ENCODE measurements at regions not wholly inside any gene's neighbourhood (a gene's known extent, or its start where the extent isn't known, plus 50 kb on each side); places are given as distances from the start of the nearest gene placed in this dataset.
"Not testable (repeated sequence)": the region's sequence is repeated elsewhere in the genome, so short reads cannot be mapped to it uniquely, and the experiment has no call there.

GRCh38 chr20:29763821-29764511 is 1493.5 kb upstream of the DEFB115 start:
- no peak for DNase-seq (ENCODE audit: low read depth in 3 of 3)

- peak in 1 of 3 experiments; percentile 28 for DNase-seq (ENCODE audit: low read depth in 3 of 3)
Measured at GRCh38 chr20:29764922-29765610, 1492.4 kb upstream of the DEFB115 start.

- DNase-seq (ENCODE audit: low read depth in 3 of 3): not testable (repeated sequence)
Measured at GRCh38 chr20:29778033-29778432, 1479.4 kb upstream of the DEFB115 start.

- not testable (repeated sequence) for DNase-seq (ENCODE audit: low read depth in 3 of 3)
Measured at GRCh38 chr20:29781217-29781616, 1476.2 kb upstream of the DEFB115 start.

- not testable (repeated sequence) for DNase-seq (ENCODE audit: low read depth in 3 of 3)
Measured at GRCh38 chr20:29781891-29782290, 1475.6 kb upstream of the DEFB115 start.

GRCh38 chr20:29787456-29787855 is 1470.0 kb upstream of the DEFB115 start:
- not testable (repeated sequence) for DNase-seq (ENCODE audit: low read depth in 3 of 3)

GRCh38 chr20:29790510-29790909 is 1467.0 kb upstream of the DEFB115 start:
- no peak for DNase-seq (ENCODE audit: low read depth in 3 of 3)

GRCh38 chr20:29831508-29831907 is 1426.0 kb upstream of the DEFB115 start:
- not testable (repeated sequence) for DNase-seq (ENCODE audit: low read depth in 3 of 3)

GRCh38 chr20:29868014-29868413 is 1389.5 kb upstream of the DEFB115 start:
- DNase-seq (ENCODE audit: low read depth in 3 of 3): not testable (repeated sequence)

- DNase-seq (ENCODE audit: low read depth in 3 of 3): not testable (repeated sequence)
Measured at GRCh38 chr20:29868688-29869087, 1388.8 kb upstream of the DEFB115 start.

GRCh38 chr20:29871816-29872215 is 1385.6 kb upstream of the DEFB115 start:
- DNase-seq (ENCODE audit: low read depth in 3 of 3): not testable (repeated sequence)

GRCh38 chr20:29873946-29874345 is 1383.5 kb upstream of the DEFB115 start:
- DNase-seq (ENCODE audit: low read depth in 3 of 3): peak in 1 of 3 experiments; percentile 10

GRCh38 chr20:29874476-29875202 is 1382.8 kb upstream of the DEFB115 start:
- no peak for DNase-seq (ENCODE audit: low read depth in 3 of 3)

GRCh38 chr20:29875321-29876083 is 1382.0 kb upstream of the DEFB115 start:
- DNase-seq (ENCODE audit: low read depth in 3 of 3): not testable (repeated sequence)

GRCh38 chr20:29876084-29876910 is 1381.2 kb upstream of the DEFB115 start:
- not testable (repeated sequence) for DNase-seq (ENCODE audit: low read depth in 3 of 3)

GRCh38 chr20:29876911-29877285 is 1380.6 kb upstream of the DEFB115 start:
- DNase-seq (ENCODE audit: low read depth in 3 of 3): no peak

GRCh38 chr20:29877411-29878280 is 1379.8 kb upstream of the DEFB115 start:
- not testable (repeated sequence) for DNase-seq (ENCODE audit: low read depth in 3 of 3)

GRCh38 chr20:29878281-29878741 is 1379.2 kb upstream of the DEFB115 start:
- DNase-seq (ENCODE audit: low read depth in 3 of 3): no peak

- DNase-seq (ENCODE audit: low read depth in 3 of 3): no peak
Measured at GRCh38 chr20:29878777-29879442, 1378.6 kb upstream of the DEFB115 start.

All from stimulated activated CD4-positive, alpha-beta T cell treated with anti-CD3 and anti-CD28 coated beads, TNF-alpha, amount 100 ng/mL, for 24 hours (primary cell).